Heart right ventricle (tissue), 16 donors: ENCODE measurements at regions not wholly inside any gene's neighbourhood (a gene's known extent, or its start where the extent isn't known, plus 50 kb on each side); places are given as distances from the start of the nearest gene placed in this dataset.

ENCODE experiments used
- ATAC-seq, 8 donors: fragments of 200-7000 bp; cut with Tn5 transposase; one replicate each; pipeline ENCODE4 v1.9.1; 2020; ENCODE audit warnings: mild to moderate bottlenecking in 8 of 8, moderate library complexity in 8 of 8, moderate number of reproducible peaks in 1 of 8
- DNase-seq, 2 donors: peaks; one replicate each; pipeline ENCODE4 v3.0.0-alpha.2; 2020
- H3K27ac ChIP-seq, 10 donors: fragments of 200-600 bp; sonication (generic) in 2 of 10; one replicate each; pipeline versions ENCODE4 v1.5.0 to v1.8.0; 2020 to 2022; ENCODE audit warnings: mild to moderate bottlenecking in 3 of 10
- H3K27me3 ChIP-seq, 7 donors: fragments of 200-600 bp; one replicate each; pipeline ENCODE4 v1.8.0; 2021 to 2022; ENCODE audit warnings: mild to moderate bottlenecking in 2 of 7
- H3K36me3 ChIP-seq, 9 donors: fragments of 200-600 bp; sonication (generic) in 1 of 9; one replicate each; pipeline versions ENCODE4 v1.5.0 to v1.8.0; 2020 to 2022; ENCODE audit warnings: mild to moderate bottlenecking in 2 of 9
- H3K4me1 ChIP-seq, 9 donors: fragments of 200-600 bp; sonication (generic) in 1 of 9; one replicate each; pipeline versions ENCODE4 v1.5.0 to v1.8.0; 2020 to 2022; ENCODE audit warnings: mild to moderate bottlenecking in 4 of 9
- H3K4me3 ChIP-seq, 10 donors: fragments of 200-600 bp; sonication (generic) in 2 of 10; one replicate each; pipeline versions ENCODE4 v1.5.0 to v1.8.0; 2020 to 2022; ENCODE audit warnings: mild to moderate bottlenecking in 7 of 10, moderate library complexity in 2 of 10
- H3K9me3 ChIP-seq, 11 donors: fragments of 200-600 bp in 10 of 11; sonication (generic) in 2 of 11; one replicate each; pipeline versions ENCODE4 v1.5.0 to v1.8.0; 2013 to 2022; ENCODE audit warnings: mild to moderate bottlenecking in 2 of 11, control low read depth in 1 of 11, moderate library complexity in 1 of 11
- whole genome bisulfite sequencing, 2 donors: extraction: QIAGEN DNeasy Blood & Tissue Kit; methylation state at CpG; one replicate each; pipeline ENCODE4 v1.1.7; 2013; ENCODE audit warnings: inconsistent platforms in 1 of 2; 5-methylcytosine and 5-hydroxymethylcytosine counted together
- intact Hi-C, 10 donors: fragments of 100-400 bp; cut with DNase I; formaldehyde crosslinking; loops; one replicate each; pipeline versions ENCODE4 v1.11.1 to v1.14.2; 2022
- TF ChIP-seq, protein P1 (sequence below), 9 donors: fragments of 200-600 bp; sonication (generic) in 2 of 9; IDR thresholded peaks; one replicate each; pipeline versions ENCODE4 v1.5.0 to v1.8.0; 2021 to 2022; ENCODE audit warnings: antibody characterized with exemption in 9 of 9, mild to moderate bottlenecking in 5 of 9, moderate library complexity in 1 of 9
- donor health status: Arrhythmogenic right ventricular cardiomyopathy.
- donor health status: ischemic (EF 13 %, LVEDD 7.1; RV severe dilation, severe dysfunction).
- donor health status: healthy with polysubstance abuse.
- donor health status: DM: no; HTN: yes; CAD: no.
- donor health status: DM: no; HTN: no; CAD: no.
- donor health status: ischemic (EF 25% LVEDD 6.9; RV normal size, moderate dysfunction).
- donor health status: ischemic (EF 25% LVEDD 5.7; RV mildly dilated, moderate dysfunction).
- donor health status: healthy.
- donor health status: DM: yes; HTN: yes; CAD: no.
- donor health status: Ischemic cardiomyopathy.
- donor health status: ischemic (EF 35%, LVEDD 5.7; RV mildly dilated, moderate dysfunction).
- donor health status: nonischemic (EF 11% LVEDD 7.7; RV severe dilation, severe dysfunction).
- donor health status: DM: yes; HTN: yes; CAD: no.
- donor health status: PGD.
- donor health status: ischemic (EF 29% LVEDD 5.4; RV normal size, mild dysfunction).
- donor health status: nonischemic (EF 23%, LVEDD 6.1; RV moderate dilation, normal function).

- Histone ChIP-seq H3K36me3 (no peaks in the 10 kb centered on the region), H3K27me3 (no peaks in the 10 kb centered on the region), H3K27ac (no peak overlapping the region), H3K4me3 (no peak overlapping the region), H3K4me1 (no peaks in the 10 kb centered on the region), H3K9me3 (peaks cover 0 to 49% (median 11%) of the 10 kb centered on the region in 11 donors)
- TF ChIP-seq, protein P1, sequence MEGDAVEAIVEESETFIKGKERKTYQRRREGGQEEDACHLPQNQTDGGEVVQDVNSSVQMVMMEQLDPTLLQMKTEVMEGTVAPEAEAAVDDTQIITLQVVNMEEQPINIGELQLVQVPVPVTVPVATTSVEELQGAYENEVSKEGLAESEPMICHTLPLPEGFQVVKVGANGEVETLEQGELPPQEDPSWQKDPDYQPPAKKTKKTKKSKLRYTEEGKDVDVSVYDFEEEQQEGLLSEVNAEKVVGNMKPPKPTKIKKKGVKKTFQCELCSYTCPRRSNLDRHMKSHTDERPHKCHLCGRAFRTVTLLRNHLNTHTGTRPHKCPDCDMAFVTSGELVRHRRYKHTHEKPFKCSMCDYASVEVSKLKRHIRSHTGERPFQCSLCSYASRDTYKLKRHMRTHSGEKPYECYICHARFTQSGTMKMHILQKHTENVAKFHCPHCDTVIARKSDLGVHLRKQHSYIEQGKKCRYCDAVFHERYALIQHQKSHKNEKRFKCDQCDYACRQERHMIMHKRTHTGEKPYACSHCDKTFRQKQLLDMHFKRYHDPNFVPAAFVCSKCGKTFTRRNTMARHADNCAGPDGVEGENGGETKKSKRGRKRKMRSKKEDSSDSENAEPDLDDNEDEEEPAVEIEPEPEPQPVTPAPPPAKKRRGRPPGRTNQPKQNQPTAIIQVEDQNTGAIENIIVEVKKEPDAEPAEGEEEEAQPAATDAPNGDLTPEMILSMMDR (IDR thresholded peaks at IDR 0.05) = no peak
- DNase-seq (no peak), ATAC-seq (no peak)
- intact Hi-C loops = no loop called here
- 71 to 74% methylated on average over 3 of the region's 3 CpGs for WGBS, 2 donors
Observed at GRCh38 chr3:104578558-104578957, 788.2 kb upstream of the ALCAM start.

DNA sequence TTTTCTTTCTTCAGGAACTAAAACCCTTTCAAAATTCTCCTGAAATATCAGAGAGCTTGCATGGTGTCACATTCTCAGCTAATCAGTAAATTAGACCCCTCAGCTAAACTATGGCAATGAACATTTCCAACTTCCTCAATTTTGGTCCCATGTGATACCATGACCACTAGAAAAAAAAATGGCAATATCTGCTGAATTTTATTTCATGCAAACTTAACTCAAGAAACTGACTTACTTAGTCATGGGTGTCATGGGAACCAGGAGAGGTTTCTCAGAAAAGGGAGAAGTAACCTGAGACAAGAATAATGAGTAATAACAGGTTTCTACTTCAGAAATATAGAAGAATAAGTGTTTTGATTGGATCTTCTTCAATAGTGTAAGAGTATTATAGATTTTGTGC, 784.6 kb upstream of the ALCAM start:
- no peaks in the 10 kb centered on the region for H3K36me3 ChIP-seq
- H3K4me1 ChIP-seq = no peaks in the 10 kb centered on the region
- intact Hi-C loops = no loop called here
- no peak overlapping the region for H3K4me3 ChIP-seq
- peaks cover 0 to 21% (median 7%) of the 10 kb centered on the region in 11 donors for H3K9me3 ChIP-seq
- H3K27me3 ChIP-seq = no peaks in the 10 kb centered on the region
- ATAC-seq = no peak
- no peak for DNase-seq
- TF ChIP-seq, protein P1 (IDR thresholded peaks at IDR 0.05) = no peak
- H3K27ac ChIP-seq = no peak overlapping the region

GRCh38 chr3:104584682-104585081, 782.0 kb upstream of the ALCAM start:
- TF ChIP-seq, protein P1 (IDR thresholded peaks at IDR 0.05) = no peak
- ATAC-seq (no peak), DNase-seq (no peak)
- no peaks in the 10 kb centered on the region for H3K4me1 ChIP-seq
- H3K27ac ChIP-seq = no peak overlapping the region
- intact Hi-C loops = no loop called here
- H3K4me3 ChIP-seq = no peak overlapping the region
- H3K36me3 ChIP-seq = no peaks in the 10 kb centered on the region
- no peaks in the 10 kb centered on the region for H3K27me3 ChIP-seq
- H3K9me3 ChIP-seq = no peaks in the 10 kb centered on the region
- 61 to 72% methylated on average over 5 of the region's 5 CpGs for WGBS, 2 donors

DNA sequence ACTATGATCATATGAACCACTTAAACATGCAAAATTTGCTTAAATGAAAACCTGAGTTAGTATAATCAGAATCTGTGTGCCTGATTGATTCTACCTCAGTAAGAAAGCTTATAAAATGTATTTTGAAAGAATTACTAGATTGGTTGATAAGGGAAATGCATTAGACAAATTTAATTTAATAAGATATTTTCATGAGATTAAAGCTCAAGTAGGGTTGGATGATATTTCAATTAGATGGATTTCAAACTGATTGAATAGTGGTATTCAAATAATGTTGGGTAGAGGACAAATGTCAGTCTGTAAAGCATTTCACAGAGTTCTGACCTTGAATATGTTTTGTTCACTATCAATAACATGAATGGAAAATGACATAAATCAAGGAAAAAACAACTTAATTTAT, 780.4 kb upstream of the ALCAM start:
- intact Hi-C loops = no loop called here
- no peak overlapping the region for H3K4me3 ChIP-seq
- H3K27ac ChIP-seq = no peak overlapping the region
- H3K9me3 ChIP-seq = no peaks in the 10 kb centered on the region
- no peak for ATAC-seq
- no peaks in the 10 kb centered on the region for H3K27me3 ChIP-seq
- H3K4me1 ChIP-seq = no peaks in the 10 kb centered on the region
- no peak for DNase-seq
- TF ChIP-seq, protein P1 (IDR thresholded peaks at IDR 0.05) = no peak
- no peaks in the 10 kb centered on the region for H3K36me3 ChIP-seq

GRCh38 chr3:104588442-104588841, 778.3 kb upstream of the ALCAM start:
- no peak overlapping the region for H3K4me3 ChIP-seq
- TF ChIP-seq, protein P1 (IDR thresholded peaks at IDR 0.05) = no peak
- H3K9me3 ChIP-seq = no peaks in the 10 kb centered on the region
- no peaks in the 10 kb centered on the region for H3K4me1 ChIP-seq
- no peak for DNase-seq
- WGBS, 2 donors = 82 to 84% methylated on average over 3 of the region's 3 CpGs
- ATAC-seq = no peak
- intact Hi-C loops = no loop called here
- H3K27me3 ChIP-seq = no peaks in the 10 kb centered on the region
- H3K36me3 ChIP-seq = no peaks in the 10 kb centered on the region
- H3K27ac ChIP-seq = no peak overlapping the region
